ENCODE measurements at regions not wholly inside any gene's neighbourhood (a gene's known extent, or its start where the extent isn't known, plus 50 kb on each side); places are given as distances from the start of the nearest gene placed in this dataset.

GRCh38 chr18:69291755-69292154, 108.9 kb upstream of the DOK6 start:
- ATAC-seq = no peak
- DNase-seq = no peak
- intact Hi-C loops (cut with micrococcal nuclease) = no loop called here

GRCh38 chr18:69300185-69300584, 100.5 kb upstream of the DOK6 start:
- DNase-seq = no peak
- intact Hi-C loops (cut with micrococcal nuclease) = no loop called here
- ATAC-seq = no peak

- ATAC-seq (no peak), DNase-seq (no peak)
- intact Hi-C loops (cut with micrococcal nuclease) = no loop called here
Measured at GRCh38 chr18:69308619-69309018, 92.1 kb upstream of the DOK6 start.

GRCh38 chr18:69326094-69326493, 74.6 kb upstream of the DOK6 start:
- no peak for DNase-seq
- intact Hi-C loops (cut with micrococcal nuclease) = no loop called here
- no peak for ATAC-seq

GRCh38 chr18:69328086-69328485, 72.6 kb upstream of the DOK6 start:
- intact Hi-C loops (cut with micrococcal nuclease) = no loop called here
- DNase-seq (no peak), ATAC-seq (no peak)

GRCh38 chr18:69330385-69331005, 70.2 kb upstream of the DOK6 start:
- intact Hi-C loops (cut with micrococcal nuclease) = no loop called here
- DNase-seq = no peak
- ATAC-seq = no peak

- no peak for DNase-seq
- intact Hi-C loops (cut with micrococcal nuclease) = no loop called here
- no peak for ATAC-seq
Measured at GRCh38 chr18:69349912-69350597, 50.6 kb upstream of the DOK6 start.
